Kidney (tissue), 13 donors: ENCODE measurements at regions not wholly inside any gene's neighbourhood (a gene's known extent, or its start where the extent isn't known, plus 50 kb on each side); places are given as distances from the start of the nearest gene placed in this dataset.

Source experiments
- DNase-seq, 5 donors: peaks; one replicate each; pipeline ENCODE4 v3.0.0-alpha.2; 2013 to 2020
- FAIRE-seq: peaks from 2 replicates; lab custom pipeline; 2012; peaks lifted over from hg19 to GRCh38; lab: Jason Lieb, UNC
- H3K27ac ChIP-seq, 2 donors: one replicate each; pipeline ENCODE4 v1.7.0; 2013; ENCODE audit warnings: low read depth in 2 of 2, low read length in 2 of 2, inconsistent platforms in 1 of 2
- H3K27me3 ChIP-seq: one replicate; pipeline ENCODE4 v1.7.1; 2013; ENCODE audit warnings: low read length, inconsistent platforms; ENCODE audit not compliant: control insufficient read depth, insufficient read depth
- H3K36me3 ChIP-seq, 3 donors: one replicate each; pipeline versions ENCODE4 v1.7.0 to v1.7.1; 2013; ENCODE audit warnings: low read length in 3 of 3, control low read depth in 1 of 3, inconsistent platforms in 1 of 3; ENCODE audit not compliant: insufficient read depth in 3 of 3, control insufficient read depth in 2 of 3
- H3K4me1 ChIP-seq, 3 donors: one replicate each; pipeline versions ENCODE4 v1.7.0 to v1.7.1; 2013; ENCODE audit warnings: low read length in 3 of 3, inconsistent platforms in 1 of 3, low read depth in 1 of 3; ENCODE audit not compliant: control insufficient read depth in 2 of 3, insufficient read depth in 2 of 3
- H3K4me3 ChIP-seq, 3 donors: one replicate each; pipeline versions ENCODE4 v1.7.0 to v1.8.1; 2013; ENCODE audit warnings: low read length in 3 of 3, control low read depth in 1 of 3, inconsistent platforms in 1 of 3
- H3K9ac ChIP-seq, 3 donors: one replicate each; pipeline versions ENCODE4 v1.7.0 to v1.7.1; 2013; ENCODE audit warnings: low read length in 3 of 3, control low read depth in 1 of 3, inconsistent platforms in 1 of 3
- H3K9me3 ChIP-seq, 3 donors: one replicate each; pipeline versions ENCODE4 v1.7.0 to v1.7.1; 2013; ENCODE audit warnings: low read length in 3 of 3, control low read depth in 1 of 3, inconsistent platforms in 1 of 3; ENCODE audit not compliant: control insufficient read depth in 2 of 3, insufficient read depth in 1 of 3
- CTCF ChIP-seq: IDR thresholded peaks from 3 replicates; pipeline ENCODE4 v1.5.1; 2012; ENCODE audit warnings: mild to moderate bottlenecking, moderate library complexity, borderline replicate concordance; ENCODE audit not compliant: insufficient read depth; ENCODE audit errors: extremely low read depth
- intact Hi-C: fragments of 100-400 bp; cut with DNase I; formaldehyde crosslinking; loops from one replicate; pipeline ENCODE4 v1.11.1; 2022
- donor health status: control.
- donor health status: control.
- donor health status: control.
- donor health status: control.
- donor health status: control.
- donor health status: DM: yes; HTN: yes; CAD: no.
- donor health status: Normal renal cell carcinoma (clear cell type).

DNA sequence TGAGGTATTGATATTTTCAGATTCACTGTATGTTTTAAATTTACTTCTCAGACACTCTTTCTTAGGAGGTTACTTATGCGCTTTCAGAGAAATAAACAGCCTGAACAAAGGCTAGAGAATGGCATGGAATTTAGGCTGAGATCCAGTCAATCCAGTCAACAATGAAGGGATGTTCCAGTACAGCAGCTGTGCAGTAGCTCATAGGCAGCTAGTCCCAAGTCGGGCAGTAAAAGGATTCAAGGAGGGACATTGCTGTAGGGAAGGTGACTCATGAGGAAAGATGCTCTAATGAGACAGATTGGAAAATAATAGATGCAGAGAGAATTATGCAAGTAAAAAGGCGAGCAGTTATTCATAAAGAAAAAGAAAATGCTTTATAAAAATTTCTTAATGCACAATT lies 397.9 kb upstream of the RGPD4 start:
- no peaks in the 10 kb centered on the region for H3K27me3 ChIP-seq
- intact Hi-C loops, result no loop called here
- FAIRE-seq (no peak), DNase-seq (no peak)
- no peak for TF ChIP-seq CTCF
- H3K9me3 ChIP-seq, result no peaks in the 10 kb centered on the region
- H3K4me1 ChIP-seq, result no peaks in the 10 kb centered on the region
- H3K4me3 ChIP-seq, result no peak overlapping the region
- H3K27ac ChIP-seq, result no peak overlapping the region
- H3K36me3 ChIP-seq, result no peaks in the 10 kb centered on the region
- no peak overlapping the region for H3K9ac ChIP-seq

DNA sequence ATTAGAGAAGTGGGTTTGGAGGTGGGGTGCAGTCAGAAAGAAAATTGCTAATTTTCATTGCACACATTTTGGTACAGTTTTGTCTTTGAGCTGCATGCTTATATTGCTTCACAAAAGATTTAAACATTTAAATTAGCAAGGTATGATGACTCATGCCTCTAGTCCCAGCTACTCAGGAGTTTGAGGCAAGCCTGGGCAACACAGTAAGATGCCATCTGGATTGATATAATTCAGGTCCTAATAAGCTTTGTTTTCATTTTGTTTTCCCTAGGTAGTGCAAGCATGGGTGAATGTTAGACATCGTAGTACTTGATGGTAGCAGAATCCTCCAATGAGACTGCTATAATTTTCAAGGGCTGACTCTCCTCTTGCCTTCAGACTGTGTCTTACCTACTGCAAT lies 396.7 kb upstream of the RGPD4 start:
- Histone ChIP-seq H3K27me3 (no peaks in the 10 kb centered on the region), H3K9ac (no peak overlapping the region), H3K27ac (no peak overlapping the region), H3K4me1 (no peaks in the 10 kb centered on the region), H3K36me3 (no peaks in the 10 kb centered on the region), H3K4me3 (no peak overlapping the region), H3K9me3 (no peaks in the 10 kb centered on the region)
- FAIRE-seq, result no peak
- no peak for TF ChIP-seq CTCF
- intact Hi-C loops, result no loop called here
- DNase-seq, result no peak

GRCh38 chr2:107430596-107431266 lies 396.0 kb upstream of the RGPD4 start:
- no peak for FAIRE-seq

More at GRCh38 chr2:107430596-107431266, 396.0 kb upstream of the RGPD4 start:
- Histone ChIP-seq H3K36me3 (no peaks in the 10 kb centered on the region), H3K27me3 (no peaks in the 10 kb centered on the region), H3K9ac (no peak overlapping the region), H3K4me3 (no peak overlapping the region), H3K9me3 (no peaks in the 10 kb centered on the region), H3K4me1 (no peaks in the 10 kb centered on the region), H3K27ac (no peak overlapping the region)
- no peak for DNase-seq
- TF ChIP-seq CTCF, result no peak
- intact Hi-C loops, result no loop called here
